H54 (cell line): ENCODE measurements at regions not wholly inside any gene's neighbourhood (a gene's known extent, or its start where the extent isn't known, plus 50 kb on each side); places are given as distances from the start of the nearest gene placed in this dataset.

ENCODE experiments used
- DNase-seq: peaks from one replicate; pipeline ENCODE4 v3.0.0; 2011; ENCODE audit warnings: low spot score, mixed read lengths; ENCODE audit not compliant: insufficient read length
- FAIRE-seq: peaks from 3 replicates; lab custom pipeline; 2011; peaks lifted over from hg19 to GRCh38; lab: Jason Lieb, UNC
- POLR2A ChIP-seq: IDR thresholded peaks from 2 replicates; pipeline ENCODE4 v1.6.1; 2011; ENCODE audit warnings: low read depth, mild to moderate bottlenecking, low read length

- no peak for DNase-seq
- no peak for TF ChIP-seq POLR2A
- FAIRE-seq: no peak
Measured at GRCh38 chr20:11195169-11195568, 521.4 kb upstream of the JAG1 start.

GRCh38 chr20:11195899-11196558 is 522.2 kb upstream of the JAG1 start:
- FAIRE-seq: peak; percentile 33
- no peak for TF ChIP-seq POLR2A
- DNase-seq: no peak

- no peak for TF ChIP-seq POLR2A
- no peak for DNase-seq
- FAIRE-seq: no peak
Measured at GRCh38 chr20:11197851-11198250, 524.1 kb upstream of the JAG1 start.

- DNase-seq (no peak), FAIRE-seq (no peak)
- TF ChIP-seq POLR2A: no peak
Measured at GRCh38 chr20:11200423-11200822, 526.6 kb upstream of the JAG1 start.

GRCh38 chr20:11204926-11205768 is 531.3 kb upstream of the JAG1 start:
- no peak for TF ChIP-seq POLR2A
- DNase-seq (no peak), FAIRE-seq (peak; percentile 92)

GRCh38 chr20:11205769-11206362 is 532.1 kb upstream of the JAG1 start:
- FAIRE-seq: no peak
- no peak for DNase-seq
- TF ChIP-seq POLR2A: no peak

- TF ChIP-seq POLR2A: no peak
- DNase-seq (peak; percentile 41), FAIRE-seq (peak; percentile 94)
Measured at GRCh38 chr20:11207749-11208502, 534.1 kb upstream of the JAG1 start.

- FAIRE-seq: no peak
- TF ChIP-seq POLR2A: no peak
- no peak for DNase-seq
Measured at GRCh38 chr20:11210611-11211010, 536.8 kb upstream of the JAG1 start.

GRCh38 chr20:11212272-11212671 is 538.5 kb upstream of the JAG1 start:
- DNase-seq (no peak), FAIRE-seq (no peak)
- TF ChIP-seq POLR2A: no peak

- no peak for TF ChIP-seq POLR2A
- FAIRE-seq (no peak), DNase-seq (no peak)
Measured at GRCh38 chr20:11212902-11213301, 539.1 kb upstream of the JAG1 start.

- no peak for TF ChIP-seq POLR2A
- no peak for DNase-seq
- no peak for FAIRE-seq
Measured at GRCh38 chr20:11214256-11214840, 540.5 kb upstream of the JAG1 start.

GRCh38 chr20:11216451-11217314 is 542.9 kb upstream of the JAG1 start:
- no peak for TF ChIP-seq POLR2A
- DNase-seq (no peak), FAIRE-seq (no peak)
